ENCODE measurements at regions not wholly inside any gene's neighbourhood (a gene's known extent, or its start where the extent isn't known, plus 50 kb on each side); places are given as distances from the start of the nearest gene placed in this dataset.

DNA sequence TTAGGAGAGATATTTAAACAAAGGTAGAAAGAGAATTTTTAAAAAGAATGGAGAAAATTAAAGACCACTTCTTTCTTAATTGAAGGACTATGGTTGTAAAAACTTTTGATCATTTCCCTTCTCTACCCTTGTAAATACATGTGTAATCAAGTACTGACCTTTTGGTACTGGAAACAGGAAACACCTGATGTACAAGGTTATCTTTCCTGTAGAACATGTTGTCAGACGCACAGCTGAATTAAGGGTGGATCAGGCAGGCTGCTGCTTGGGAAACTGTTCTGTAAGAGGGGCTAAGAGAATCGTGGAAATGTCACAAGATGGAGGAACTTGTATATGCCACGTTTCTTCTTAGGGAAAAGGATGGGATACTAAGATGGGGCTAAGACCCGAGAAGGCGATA, 341.6 kb downstream of the ZNF608 start:
- TF ChIP-seq RCOR1 (IDR thresholded peaks at IDR 0.05; ENCODE audit: low read length) (no peak), RXRA (IDR thresholded peaks at IDR 0.05; ENCODE audit: borderline replicate concordance, low read depth) (no peak), JUND (IDR thresholded peaks at IDR 0.05) (no peak), TCF12 (IDR thresholded peaks at IDR 0.05) (no peak), NRF1 (IDR thresholded peaks at IDR 0.05; ENCODE audit: low read depth, low read length) (no peak), RAD21 (IDR thresholded peaks at IDR 0.05; ENCODE audit: low read length) (no peak), FOSL2 (IDR thresholded peaks at IDR 0.05; ENCODE audit: borderline replicate concordance, low read depth) (no peak), EZH2phosphoT487 (IDR thresholded peaks at IDR 0.05; ENCODE audit: borderline replicate concordance, low read depth) (no peak), NFIC (IDR thresholded peaks at IDR 0.05; ENCODE audit: borderline replicate concordance) (no peak), YY1 (IDR thresholded peaks at IDR 0.05; ENCODE audit: low read depth) (no peak), SIN3A (IDR thresholded peaks at IDR 0.05; ENCODE audit: borderline replicate concordance, low read depth, low read length) (no peak), FOXJ3 (CRISPR knock-in tag; IDR thresholded peaks at IDR 0.05) (no peak), FOXM1 (IDR thresholded peaks at IDR 0.05; ENCODE audit: low read depth) (no peak), TEAD4 (IDR thresholded peaks at IDR 0.05; ENCODE audit: borderline replicate concordance, insufficient read depth) (no peak)
- TF ChIP-seq, protein P1, sequence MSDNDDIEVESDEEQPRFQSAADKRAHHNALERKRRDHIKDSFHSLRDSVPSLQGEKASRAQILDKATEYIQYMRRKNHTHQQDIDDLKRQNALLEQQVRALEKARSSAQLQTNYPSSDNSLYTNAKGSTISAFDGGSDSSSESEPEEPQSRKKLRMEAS (IDR thresholded peaks at IDR 0.05; ENCODE audit: low read depth) = no peak
- TF ChIP-seq, protein P2, sequence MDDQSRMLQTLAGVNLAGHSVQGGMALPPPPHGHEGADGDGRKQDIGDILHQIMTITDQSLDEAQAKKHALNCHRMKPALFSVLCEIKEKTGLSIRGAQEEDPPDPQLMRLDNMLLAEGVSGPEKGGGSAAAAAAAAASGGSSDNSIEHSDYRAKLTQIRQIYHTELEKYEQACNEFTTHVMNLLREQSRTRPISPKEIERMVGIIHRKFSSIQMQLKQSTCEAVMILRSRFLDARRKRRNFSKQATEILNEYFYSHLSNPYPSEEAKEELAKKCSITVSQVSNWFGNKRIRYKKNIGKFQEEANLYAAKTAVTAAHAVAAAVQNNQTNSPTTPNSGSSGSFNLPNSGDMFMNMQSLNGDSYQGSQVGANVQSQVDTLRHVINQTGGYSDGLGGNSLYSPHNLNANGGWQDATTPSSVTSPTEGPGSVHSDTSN (IDR thresholded peaks at IDR 0.05) = no peak
- TF ChIP-seq, protein P3, sequence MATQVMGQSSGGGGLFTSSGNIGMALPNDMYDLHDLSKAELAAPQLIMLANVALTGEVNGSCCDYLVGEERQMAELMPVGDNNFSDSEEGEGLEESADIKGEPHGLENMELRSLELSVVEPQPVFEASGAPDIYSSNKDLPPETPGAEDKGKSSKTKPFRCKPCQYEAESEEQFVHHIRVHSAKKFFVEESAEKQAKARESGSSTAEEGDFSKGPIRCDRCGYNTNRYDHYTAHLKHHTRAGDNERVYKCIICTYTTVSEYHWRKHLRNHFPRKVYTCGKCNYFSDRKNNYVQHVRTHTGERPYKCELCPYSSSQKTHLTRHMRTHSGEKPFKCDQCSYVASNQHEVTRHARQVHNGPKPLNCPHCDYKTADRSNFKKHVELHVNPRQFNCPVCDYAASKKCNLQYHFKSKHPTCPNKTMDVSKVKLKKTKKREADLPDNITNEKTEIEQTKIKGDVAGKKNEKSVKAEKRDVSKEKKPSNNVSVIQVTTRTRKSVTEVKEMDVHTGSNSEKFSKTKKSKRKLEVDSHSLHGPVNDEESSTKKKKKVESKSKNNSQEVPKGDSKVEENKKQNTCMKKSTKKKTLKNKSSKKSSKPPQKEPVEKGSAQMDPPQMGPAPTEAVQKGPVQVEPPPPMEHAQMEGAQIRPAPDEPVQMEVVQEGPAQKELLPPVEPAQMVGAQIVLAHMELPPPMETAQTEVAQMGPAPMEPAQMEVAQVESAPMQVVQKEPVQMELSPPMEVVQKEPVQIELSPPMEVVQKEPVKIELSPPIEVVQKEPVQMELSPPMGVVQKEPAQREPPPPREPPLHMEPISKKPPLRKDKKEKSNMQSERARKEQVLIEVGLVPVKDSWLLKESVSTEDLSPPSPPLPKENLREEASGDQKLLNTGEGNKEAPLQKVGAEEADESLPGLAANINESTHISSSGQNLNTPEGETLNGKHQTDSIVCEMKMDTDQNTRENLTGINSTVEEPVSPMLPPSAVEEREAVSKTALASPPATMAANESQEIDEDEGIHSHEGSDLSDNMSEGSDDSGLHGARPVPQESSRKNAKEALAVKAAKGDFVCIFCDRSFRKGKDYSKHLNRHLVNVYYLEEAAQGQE (IDR thresholded peaks at IDR 0.05; ENCODE audit: low read depth, low read length) = no peak
- TF ChIP-seq, protein P4, sequence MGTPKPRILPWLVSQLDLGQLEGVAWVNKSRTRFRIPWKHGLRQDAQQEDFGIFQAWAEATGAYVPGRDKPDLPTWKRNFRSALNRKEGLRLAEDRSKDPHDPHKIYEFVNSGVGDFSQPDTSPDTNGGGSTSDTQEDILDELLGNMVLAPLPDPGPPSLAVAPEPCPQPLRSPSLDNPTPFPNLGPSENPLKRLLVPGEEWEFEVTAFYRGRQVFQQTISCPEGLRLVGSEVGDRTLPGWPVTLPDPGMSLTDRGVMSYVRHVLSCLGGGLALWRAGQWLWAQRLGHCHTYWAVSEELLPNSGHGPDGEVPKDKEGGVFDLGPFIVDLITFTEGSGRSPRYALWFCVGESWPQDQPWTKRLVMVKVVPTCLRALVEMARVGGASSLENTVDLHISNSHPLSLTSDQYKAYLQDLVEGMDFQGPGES (IDR thresholded peaks at IDR 0.05; ENCODE audit: low read depth, low read length) = no peak
- TF ChIP-seq, protein P5, sequence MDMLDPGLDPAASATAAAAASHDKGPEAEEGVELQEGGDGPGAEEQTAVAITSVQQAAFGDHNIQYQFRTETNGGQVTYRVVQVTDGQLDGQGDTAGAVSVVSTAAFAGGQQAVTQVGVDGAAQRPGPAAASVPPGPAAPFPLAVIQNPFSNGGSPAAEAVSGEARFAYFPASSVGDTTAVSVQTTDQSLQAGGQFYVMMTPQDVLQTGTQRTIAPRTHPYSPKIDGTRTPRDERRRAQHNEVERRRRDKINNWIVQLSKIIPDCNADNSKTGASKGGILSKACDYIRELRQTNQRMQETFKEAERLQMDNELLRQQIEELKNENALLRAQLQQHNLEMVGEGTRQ (IDR thresholded peaks at IDR 0.05; ENCODE audit: borderline replicate concordance, low read depth, low read length) = no peak
- TF ChIP-seq, protein P6, sequence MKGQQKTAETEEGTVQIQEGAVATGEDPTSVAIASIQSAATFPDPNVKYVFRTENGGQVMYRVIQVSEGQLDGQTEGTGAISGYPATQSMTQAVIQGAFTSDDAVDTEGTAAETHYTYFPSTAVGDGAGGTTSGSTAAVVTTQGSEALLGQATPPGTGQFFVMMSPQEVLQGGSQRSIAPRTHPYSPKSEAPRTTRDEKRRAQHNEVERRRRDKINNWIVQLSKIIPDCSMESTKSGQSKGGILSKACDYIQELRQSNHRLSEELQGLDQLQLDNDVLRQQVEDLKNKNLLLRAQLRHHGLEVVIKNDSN (IDR thresholded peaks at IDR 0.05; ENCODE audit: borderline replicate concordance, low read depth) = no peak
- peaks cover 0 to 2% of the 10 kb centered on the region in 2 experiments; a peak in 1 of 4 replicates for H3K4me1 ChIP-seq (ENCODE audit: control insufficient read depth in 1 of 2, insufficient read depth in 2 of 2, low read depth in 1 of 2, low read length in 1 of 2)
- WGBS (ENCODE audit: low lambda C conversion rate) = 80% methylated on average over 5 of the region's 5 CpGs

More for the DNA sequence above, 341.6 kb downstream of the ZNF608 start:
- Histone ChIP-seq H3K79me2 (ENCODE audit: insufficient read depth) (no peaks in the 10 kb centered on the region), H3K27me3 (ENCODE audit: insufficient read depth) (no peaks in the 10 kb centered on the region), H4K20me1 (ENCODE audit: insufficient read depth) (no peaks in the 10 kb centered on the region), H3K9me2 (no peaks in the 10 kb centered on the region), H2AFZ (ENCODE audit: low read depth) (no peak overlapping the region), H3K36me3 (replicated peaks in 1 of 2; ENCODE audit: control insufficient read depth in 1 of 2, insufficient read depth in 2 of 2, low read length in 1 of 2) (no peaks in the 10 kb centered on the region), H3K4me3 (ENCODE audit: low read depth in 2 of 2, low read length in 1 of 2) (no peak overlapping the region), H3K4me2 (no peak overlapping the region), H3K9ac (no peak overlapping the region), H3F3A (replicated peaks; ENCODE audit: insufficient read depth) (no peaks in the 10 kb centered on the region), H3K27ac (ENCODE audit: low read depth in 2 of 2, low read length in 1 of 2) (no peak overlapping the region), H3K9me3 (no peaks in the 10 kb centered on the region)
- DNase-seq = no peak
- CTCF ChIA-PET = no interaction called here
- POLR2A ChIA-PET = no interaction called here

All from SK-N-SH (cell line).